ENCODE measurements at regions not wholly inside any gene's neighbourhood (a gene's known extent, or its start where the extent isn't known, plus 50 kb on each side); places are given as distances from the start of the nearest gene placed in this dataset.

GRCh38 chr2:81043681-81044080 lies 739.1 kb upstream of the LRRTM1 start:
- TF ChIP-seq RAD21 (IDR thresholded peaks at IDR 0.05; ENCODE audit: low read depth) (no peak), TAF1 (IDR thresholded peaks at IDR 0.05; ENCODE audit: low read depth) (no peak), EGR1 (IDR thresholded peaks at IDR 0.05) (no peak), NFIC (IDR thresholded peaks at IDR 0.05) (no peak), YY1 (IDR thresholded peaks at IDR 0.05; ENCODE audit: low read depth) (no peak), CREB1 (IDR thresholded peaks at IDR 0.05; ENCODE audit: low read depth) (no peak), USF1 (IDR thresholded peaks at IDR 0.05) (no peak), FOXM1 (IDR thresholded peaks at IDR 0.05; ENCODE audit: borderline replicate concordance, low read depth) (no peak), ZBTB7A (IDR thresholded peaks at IDR 0.05; ENCODE audit: low read depth) (no peak), EP300 (IDR thresholded peaks at IDR 0.05; ENCODE audit: borderline replicate concordance) (no peak), CEBPB (IDR thresholded peaks at IDR 0.05) (no peak), TEAD4 (IDR thresholded peaks at IDR 0.05) (no peak), TCF12 (IDR thresholded peaks at IDR 0.05; ENCODE audit: low read depth) (no peak)
- TF ChIP-seq, protein P1, sequence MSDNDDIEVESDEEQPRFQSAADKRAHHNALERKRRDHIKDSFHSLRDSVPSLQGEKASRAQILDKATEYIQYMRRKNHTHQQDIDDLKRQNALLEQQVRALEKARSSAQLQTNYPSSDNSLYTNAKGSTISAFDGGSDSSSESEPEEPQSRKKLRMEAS (IDR thresholded peaks at IDR 0.05), result no peak
- TF ChIP-seq, protein P2, sequence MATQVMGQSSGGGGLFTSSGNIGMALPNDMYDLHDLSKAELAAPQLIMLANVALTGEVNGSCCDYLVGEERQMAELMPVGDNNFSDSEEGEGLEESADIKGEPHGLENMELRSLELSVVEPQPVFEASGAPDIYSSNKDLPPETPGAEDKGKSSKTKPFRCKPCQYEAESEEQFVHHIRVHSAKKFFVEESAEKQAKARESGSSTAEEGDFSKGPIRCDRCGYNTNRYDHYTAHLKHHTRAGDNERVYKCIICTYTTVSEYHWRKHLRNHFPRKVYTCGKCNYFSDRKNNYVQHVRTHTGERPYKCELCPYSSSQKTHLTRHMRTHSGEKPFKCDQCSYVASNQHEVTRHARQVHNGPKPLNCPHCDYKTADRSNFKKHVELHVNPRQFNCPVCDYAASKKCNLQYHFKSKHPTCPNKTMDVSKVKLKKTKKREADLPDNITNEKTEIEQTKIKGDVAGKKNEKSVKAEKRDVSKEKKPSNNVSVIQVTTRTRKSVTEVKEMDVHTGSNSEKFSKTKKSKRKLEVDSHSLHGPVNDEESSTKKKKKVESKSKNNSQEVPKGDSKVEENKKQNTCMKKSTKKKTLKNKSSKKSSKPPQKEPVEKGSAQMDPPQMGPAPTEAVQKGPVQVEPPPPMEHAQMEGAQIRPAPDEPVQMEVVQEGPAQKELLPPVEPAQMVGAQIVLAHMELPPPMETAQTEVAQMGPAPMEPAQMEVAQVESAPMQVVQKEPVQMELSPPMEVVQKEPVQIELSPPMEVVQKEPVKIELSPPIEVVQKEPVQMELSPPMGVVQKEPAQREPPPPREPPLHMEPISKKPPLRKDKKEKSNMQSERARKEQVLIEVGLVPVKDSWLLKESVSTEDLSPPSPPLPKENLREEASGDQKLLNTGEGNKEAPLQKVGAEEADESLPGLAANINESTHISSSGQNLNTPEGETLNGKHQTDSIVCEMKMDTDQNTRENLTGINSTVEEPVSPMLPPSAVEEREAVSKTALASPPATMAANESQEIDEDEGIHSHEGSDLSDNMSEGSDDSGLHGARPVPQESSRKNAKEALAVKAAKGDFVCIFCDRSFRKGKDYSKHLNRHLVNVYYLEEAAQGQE (IDR thresholded peaks at IDR 0.05; ENCODE audit: low read depth), result no peak

DNA sequence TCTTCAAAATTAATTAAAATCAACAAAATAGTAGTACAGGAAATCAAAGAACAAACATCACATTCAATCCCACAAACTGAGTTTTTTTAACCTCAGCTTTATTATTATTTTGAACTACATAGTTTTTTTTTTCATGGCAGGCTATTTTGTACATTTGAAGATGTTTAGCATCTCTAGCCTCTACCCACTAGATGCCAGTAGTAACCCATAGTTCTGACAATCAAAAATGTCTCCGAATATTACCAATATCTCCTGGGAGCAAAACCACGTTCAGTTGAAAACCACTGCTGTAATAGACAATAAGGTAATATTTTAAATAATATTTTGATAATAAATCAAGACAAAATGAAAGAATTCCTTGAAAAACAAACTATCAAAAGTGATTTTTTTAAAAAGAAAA lies 702.6 kb upstream of the LRRTM1 start:
- TF ChIP-seq, protein P1 (IDR thresholded peaks at IDR 0.05), result no peak
- TF ChIP-seq YY1 (IDR thresholded peaks at IDR 0.05; ENCODE audit: low read depth) (no peak), USF1 (IDR thresholded peaks at IDR 0.05) (no peak), RAD21 (IDR thresholded peaks at IDR 0.05; ENCODE audit: low read depth) (no peak), EGR1 (IDR thresholded peaks at IDR 0.05) (no peak), ZBTB7A (IDR thresholded peaks at IDR 0.05; ENCODE audit: low read depth) (no peak), NFIC (IDR thresholded peaks at IDR 0.05) (no peak), EP300 (IDR thresholded peaks at IDR 0.05; ENCODE audit: borderline replicate concordance) (no peak)

GRCh38 chr2:81002906-81003305 lies 698.4 kb upstream of the LRRTM1 start:
- TF ChIP-seq EP300 (IDR thresholded peaks at IDR 0.05; ENCODE audit: borderline replicate concordance), result no peak
- no peak for TF ChIP-seq TAF1 (IDR thresholded peaks at IDR 0.05; ENCODE audit: low read depth)
- no peak for TF ChIP-seq NFIC (IDR thresholded peaks at IDR 0.05)
- TF ChIP-seq RAD21 (IDR thresholded peaks at IDR 0.05; ENCODE audit: low read depth), result no peak
- TF ChIP-seq YY1 (IDR thresholded peaks at IDR 0.05; ENCODE audit: low read depth), result no peak
- no peak for TF ChIP-seq ZBTB7A (IDR thresholded peaks at IDR 0.05; ENCODE audit: low read depth)
- TF ChIP-seq TCF12 (IDR thresholded peaks at IDR 0.05; ENCODE audit: low read depth), result no peak
- TF ChIP-seq EGR1 (IDR thresholded peaks at IDR 0.05), result no peak
- TF ChIP-seq CEBPB (IDR thresholded peaks at IDR 0.05), result no peak
- TF ChIP-seq, protein P2 (IDR thresholded peaks at IDR 0.05; ENCODE audit: low read depth), result no peak
- no peak for TF ChIP-seq USF1 (IDR thresholded peaks at IDR 0.05)
- TF ChIP-seq CREB1 (IDR thresholded peaks at IDR 0.05; ENCODE audit: low read depth), result no peak

DNA sequence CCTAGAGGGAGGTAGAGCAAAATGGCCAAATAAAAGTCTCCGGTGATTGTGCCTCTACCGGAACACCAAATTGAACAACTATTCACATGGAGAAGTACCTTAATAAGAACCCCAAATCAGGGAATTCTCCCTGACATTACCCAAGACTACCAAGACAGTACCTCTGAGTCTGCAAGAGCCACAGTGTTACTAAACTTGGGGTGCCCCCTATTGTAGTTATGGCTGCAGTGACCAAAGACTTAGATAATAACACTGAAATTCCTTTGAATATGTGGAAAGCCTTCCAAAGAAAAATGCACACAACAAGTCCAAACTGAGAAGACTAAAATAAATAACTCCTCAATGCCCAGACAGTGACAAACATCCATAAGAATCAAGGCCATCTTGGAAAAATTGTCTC lies 682.9 kb upstream of the LRRTM1 start:
- TF ChIP-seq TAF1 (IDR thresholded peaks at IDR 0.05; ENCODE audit: low read depth) (no peak), EGR1 (IDR thresholded peaks at IDR 0.05) (no peak)
- TF ChIP-seq, protein P2 (IDR thresholded peaks at IDR 0.05; ENCODE audit: low read depth), result no peak
